OCI-LY1 (cell line): ENCODE measurements at regions not wholly inside any gene's neighbourhood (a gene's known extent, or its start where the extent isn't known, plus 50 kb on each side); places are given as distances from the start of the nearest gene placed in this dataset.

Experiments used
- H2AFZ ChIP-seq: fragments of 200-600 bp; sonication (generic), shearing (Covaris generic); 2 replicates; pipeline ENCODE4 v1.6.0; 2014; ENCODE audit warnings: antibody characterized with exemption, mild to moderate bottlenecking, low read length
- H3F3A ChIP-seq: fragments of 200-600 bp; sonication (generic), shearing (Covaris generic); 2 replicates; pipeline ENCODE4 v1.6.0; 2014; ENCODE audit warnings: mild to moderate bottlenecking, antibody characterized with exemption, low read length, moderate library complexity; ENCODE audit not compliant: insufficient read depth
- H3K27ac ChIP-seq: fragments of 200-600 bp; sonication (generic); 2 replicates; pipeline ENCODE4 v1.5.1; 2014; ENCODE audit warnings: low read length, mixed run types, mild to moderate bottlenecking, low read depth; ENCODE audit not compliant: poor library complexity, severe bottlenecking
- H3K27me3 ChIP-seq: fragments of 200-600 bp; sonication (generic); 2 replicates; pipeline ENCODE4 v1.6.0; 2014; ENCODE audit warnings: antibody characterized with exemption, mild to moderate bottlenecking, low read length, moderate library complexity; ENCODE audit not compliant: insufficient read depth
- H3K36me3 ChIP-seq: fragments of 200-600 bp; sonication (generic); 2 replicates; pipeline ENCODE4 v1.6.1; 2014; ENCODE audit warnings: mild to moderate bottlenecking, antibody characterized with exemption, low read length, moderate library complexity, mixed read lengths; ENCODE audit not compliant: insufficient read depth
- H3K4me1 ChIP-seq: fragments of 200-600 bp; sonication (generic); 2 replicates; pipeline ENCODE4 v1.5.1; 2014; ENCODE audit warnings: mild to moderate bottlenecking, low read length, moderate library complexity; ENCODE audit not compliant: insufficient read depth, severe bottlenecking
- H3K4me2 ChIP-seq: fragments of 200-600 bp; sonication (generic), shearing (Covaris generic); 2 replicates; pipeline ENCODE4 v1.6.1; 2014; ENCODE audit warnings: low read length
- H3K4me3 ChIP-seq: fragments of 200-600 bp; sonication (generic); 2 replicates; pipeline ENCODE4 v1.5.1; 2014; ENCODE audit warnings: low read length, low read depth, mild to moderate bottlenecking, mixed read lengths; ENCODE audit not compliant: poor library complexity, severe bottlenecking
- H3K79me2 ChIP-seq: fragments of 200-600 bp; shearing (Covaris generic); 2 replicates; pipeline ENCODE4 v1.6.1; 2016; ENCODE audit warnings: mixed run types, low read length, mixed read lengths; ENCODE audit not compliant: insufficient read depth
- H3K9ac ChIP-seq: fragments of 200-600 bp; sonication (generic), shearing (Covaris generic); 2 replicates; pipeline ENCODE4 v1.6.1; 2014; ENCODE audit warnings: mild to moderate bottlenecking, low read length, mixed read lengths
- H3K9me2 ChIP-seq: fragments of 200-600 bp; sonication (generic), shearing (Covaris generic); 2 replicates; pipeline ENCODE4 v1.6.1; 2014; ENCODE audit warnings: low read depth, mild to moderate bottlenecking, low read length, mixed read lengths
- H3K9me3 ChIP-seq: fragments of 200-600 bp; shearing (Covaris generic); 2 replicates; pipeline ENCODE4 v1.6.1; 2014; ENCODE audit warnings: low read length, mixed read lengths
- H4K20me1 ChIP-seq: fragments of 200-600 bp; sonication (generic), shearing (Covaris generic); 2 replicates; pipeline ENCODE4 v1.6.0; 2016; ENCODE audit warnings: mild to moderate bottlenecking, low read length; ENCODE audit not compliant: insufficient read depth
- CTCF ChIP-seq: fragments of 200-600 bp; sonication (generic), shearing (Covaris generic); IDR thresholded peaks from 2 replicates; pipeline ENCODE4 v1.5.1; 2017; ENCODE audit warnings: mild to moderate bottlenecking, antibody characterized with exemption, low read length, moderate library complexity, mixed read lengths
- EZH2 ChIP-seq: fragments of 200-600 bp; sonication (generic), shearing (Covaris generic); IDR thresholded peaks from 2 replicates; pipeline ENCODE4 v1.8.0; 2017; ENCODE audit warnings: borderline replicate concordance, mixed run types, mild to moderate bottlenecking, antibody characterized with exemption, low read length, moderate library complexity, mixed read lengths

- Histone ChIP-seq H3K4me3 (no peak overlapping the region), H2AFZ (no peak overlapping the region), H3K4me1 (no peaks in the 10 kb centered on the region), H4K20me1 (no peaks in the 10 kb centered on the region), H3K27ac (no peak overlapping the region), H3K9ac (no peak overlapping the region), H3K36me3 (no peaks in the 10 kb centered on the region), H3K9me2 (no peaks in the 10 kb centered on the region), H3K9me3 (no peaks in the 10 kb centered on the region), H3K27me3 (no peaks in the 10 kb centered on the region), H3K4me2 (no peak overlapping the region), H3F3A (no peaks in the 10 kb centered on the region), H3K79me2 (no peaks in the 10 kb centered on the region)
- TF ChIP-seq CTCF: no peak
- no peak for TF ChIP-seq EZH2
Measured at GRCh38 chr5:67816456-67816855, 399.1 kb upstream of the PIK3R1 start.

GRCh38 chr5:67815455-67816391 is 399.8 kb upstream of the PIK3R1 start:
- H3K4me3 ChIP-seq: no peak overlapping the region
- TF ChIP-seq CTCF (no peak), EZH2 (no peak)
- no peaks in the 10 kb centered on the region for H3K79me2 ChIP-seq
- H3K36me3 ChIP-seq: no peaks in the 10 kb centered on the region
- H3K9me3 ChIP-seq: no peaks in the 10 kb centered on the region
- no peaks in the 10 kb centered on the region for H3F3A ChIP-seq
- no peak overlapping the region for H3K9ac ChIP-seq
- no peaks in the 10 kb centered on the region for H3K27me3 ChIP-seq
- H3K4me1 ChIP-seq: no peaks in the 10 kb centered on the region
- H3K27ac ChIP-seq: no peak overlapping the region
- H2AFZ ChIP-seq: no peak overlapping the region
- H3K9me2 ChIP-seq: no peaks in the 10 kb centered on the region
- no peak overlapping the region for H3K4me2 ChIP-seq
- no peaks in the 10 kb centered on the region for H4K20me1 ChIP-seq

- no peak overlapping the region for H3K4me2 ChIP-seq
- no peaks in the 10 kb centered on the region for H3K4me1 ChIP-seq
- no peaks in the 10 kb centered on the region for H3K9me3 ChIP-seq
- no peak overlapping the region for H2AFZ ChIP-seq
- no peak overlapping the region for H3K9ac ChIP-seq
- no peaks in the 10 kb centered on the region for H3K9me2 ChIP-seq
- no peaks in the 10 kb centered on the region for H4K20me1 ChIP-seq
- H3F3A ChIP-seq: no peaks in the 10 kb centered on the region
- no peaks in the 10 kb centered on the region for H3K79me2 ChIP-seq
- no peak for TF ChIP-seq CTCF
- TF ChIP-seq EZH2: no peak
- H3K36me3 ChIP-seq: no peaks in the 10 kb centered on the region
- H3K27me3 ChIP-seq: no peaks in the 10 kb centered on the region
- no peak overlapping the region for H3K4me3 ChIP-seq
- H3K27ac ChIP-seq: no peak overlapping the region
Measured at GRCh38 chr5:67814569-67815311, 400.8 kb upstream of the PIK3R1 start.
